ENCODE measurements at regions not wholly inside any gene's neighbourhood (a gene's known extent, or its start where the extent isn't known, plus 50 kb on each side); places are given as distances from the start of the nearest gene placed in this dataset.

DNA sequence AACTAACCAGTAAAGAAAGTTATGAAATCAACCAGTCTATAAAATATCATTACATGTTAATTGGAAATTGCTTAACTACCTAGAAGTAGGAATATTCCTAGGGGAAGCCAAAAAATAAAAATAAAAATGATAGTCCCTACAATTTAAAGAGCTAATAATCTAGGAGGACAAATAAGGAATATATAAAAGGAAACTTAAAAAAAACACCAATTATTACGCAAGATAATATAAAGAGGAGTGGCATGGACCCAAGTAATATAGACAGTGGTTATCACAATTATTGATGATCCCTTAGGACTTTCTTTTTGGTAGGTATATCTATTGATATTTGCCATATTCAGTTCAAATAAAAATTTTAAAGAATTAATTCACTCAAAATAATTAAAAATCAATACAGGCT is 498.7 kb downstream of the SOX5 start:
- no peak for DNase-seq (ENCODE audit: low spot score)

GRCh38 chr12:23455283-23455682 is 494.2 kb downstream of the SOX5 start:
- DNase-seq (ENCODE audit: low spot score): no peak

- no peak for DNase-seq (ENCODE audit: low spot score)
These were observed 490.8 kb downstream of the SOX5 start for GRCh38 chr12:23458640-23459039.

GRCh38 chr12:23462546-23462945 is 486.9 kb downstream of the SOX5 start:
- no peak for DNase-seq (ENCODE audit: low spot score)

GRCh38 chr12:23463172-23463571 is 486.3 kb downstream of the SOX5 start:
- DNase-seq (ENCODE audit: low spot score): no peak

GRCh38 chr12:23464241-23464812 is 485.1 kb downstream of the SOX5 start:
- DNase-seq (ENCODE audit: low spot score): no peak

- DNase-seq (ENCODE audit: low spot score): no peak
These were observed 477.0 kb downstream of the SOX5 start for GRCh38 chr12:23472329-23472971.

GRCh38 chr12:23473071-23473470 is 476.4 kb downstream of the SOX5 start:
- no peak for DNase-seq (ENCODE audit: low spot score)

DNA sequence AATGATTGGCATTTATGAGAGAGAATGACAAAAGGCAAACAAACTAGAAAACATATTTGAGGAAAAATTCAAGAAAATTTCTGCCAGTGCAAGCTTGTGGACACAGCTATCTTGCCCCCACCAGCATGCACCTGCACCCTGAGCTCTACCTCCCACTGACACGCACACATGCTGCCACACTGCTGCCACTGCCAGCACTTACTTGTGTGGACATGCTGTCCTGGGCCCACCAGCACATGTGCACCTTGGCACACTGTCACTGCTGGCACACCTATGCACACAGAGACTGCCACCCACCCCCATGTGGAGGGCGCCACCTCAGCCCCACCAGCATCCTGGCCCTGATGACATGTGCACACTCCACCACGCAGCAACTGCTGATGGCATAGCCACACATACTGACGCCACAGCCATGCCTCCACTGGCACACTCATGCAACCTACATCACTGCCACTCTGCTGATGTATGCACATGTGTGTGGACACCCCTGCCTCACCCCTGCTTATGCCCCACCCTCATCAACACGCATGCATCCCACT is 475.0 kb downstream of the SOX5 start:
- DNase-seq (ENCODE audit: low spot score): no peak

Small RNAs in the stretch of these regions (small RNA-seq; reads per million reads assigned to genes)
- gene AC087258.2: 0 reads per million in 2 experiments

Data from SK-N-DZ (cell line).